ENCODE measurements at regions not wholly inside any gene's neighbourhood (a gene's known extent, or its start where the extent isn't known, plus 50 kb on each side); places are given as distances from the start of the nearest gene placed in this dataset.

DNA sequence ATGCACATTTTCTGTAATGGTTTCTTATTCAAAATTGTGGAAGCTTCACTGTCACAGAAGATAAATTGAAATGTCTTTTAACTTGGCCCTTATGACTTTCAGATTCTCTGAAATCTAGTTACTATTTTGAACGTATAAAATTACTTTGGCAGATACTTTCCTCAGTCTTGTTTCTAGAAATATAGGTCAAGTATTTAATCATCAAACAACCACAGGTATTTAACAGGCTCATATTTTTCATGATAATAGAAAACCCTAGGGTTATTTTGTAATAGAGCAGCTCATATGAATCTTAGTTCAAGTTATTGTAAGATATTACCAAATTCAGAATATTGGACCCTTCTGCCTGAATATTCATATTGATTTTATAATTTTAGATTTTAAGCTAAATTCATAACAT, 236.0 kb upstream of the CDH18 start:
- no peak for TF ChIP-seq PATZ1 (CRISPR knock-in tag; IDR thresholded peaks at IDR 0.05; ENCODE audit: borderline replicate concordance)
- no peak for TF ChIP-seq CSRNP3 (CRISPR knock-in tag; IDR thresholded peaks at IDR 0.05)
- TF ChIP-seq RARB (CRISPR knock-in tag; IDR thresholded peaks at IDR 0.05): no peak
- TF ChIP-seq SNAI2 (CRISPR knock-in tag; IDR thresholded peaks at IDR 0.05): no peak
- TF ChIP-seq TOX (CRISPR knock-in tag; IDR thresholded peaks at IDR 0.05; ENCODE audit: borderline replicate concordance): no peak
- TF ChIP-seq ARNTL (CRISPR knock-in tag; IDR thresholded peaks at IDR 0.05; ENCODE audit: borderline replicate concordance, low read depth): no peak
- no peak for TF ChIP-seq GLIS3 (CRISPR knock-in tag; IDR thresholded peaks at IDR 0.05)
- no peak for TF ChIP-seq ZFP30 (CRISPR knock-in tag; IDR thresholded peaks at IDR 0.05)
- TF ChIP-seq BACH2 (CRISPR knock-in tag; IDR thresholded peaks at IDR 0.05; ENCODE audit: borderline replicate concordance): no peak
- no peak for TF ChIP-seq CSDC2 (CRISPR knock-in tag; IDR thresholded peaks at IDR 0.05)

Data from SK-N-SH treated with all-trans-retinoic acid at 6 μM for 48 hours (cell line).